AG04449 (cell line): ENCODE measurements at regions not wholly inside any gene's neighbourhood (a gene's known extent, or its start where the extent isn't known, plus 50 kb on each side); places are given as distances from the start of the nearest gene placed in this dataset.
A peak's percentile ranks its signal among the peaks of the same experiment; 100 is the strongest.

ENCODE experiments used
- CTCF ChIA-PET: fragments of 350-600 bp; formaldehyde crosslinking; extraction: SDS; loops from one replicate; lab custom pipeline; 2021; ENCODE audit warnings: antibody characterized with exemption; lab: Yijun Ruan, JAX
- POLR2A ChIA-PET: fragments of 400-600, 350-600 bp; formaldehyde crosslinking; extraction: SDS; loops from one replicate; lab custom pipeline; 2020; ENCODE audit warnings: antibody characterized with exemption, inconsistent platforms; lab: Yijun Ruan, JAX
- DNase-seq: peaks from one replicate; pipeline ENCODE4 v3.0.0-alpha.2; 2010; ENCODE audit warnings: low read depth, low spot score
- H3K4me3 ChIP-seq: 2 replicates; pipeline ENCODE4 v1.5.1; 2011; ENCODE audit warnings: low read depth, mild to moderate bottlenecking, control low read depth, low read length
- TF ChIP-seq, protein P1 (sequence below): IDR thresholded peaks from one replicate; pipeline ENCODE4 v1.5.1; 2011; ENCODE audit warnings: mild to moderate bottlenecking, moderate library complexity, low read length, control low read depth, inconsistent platforms; ENCODE audit not compliant: insufficient read depth; ENCODE audit errors: missing control alignments

DNA sequence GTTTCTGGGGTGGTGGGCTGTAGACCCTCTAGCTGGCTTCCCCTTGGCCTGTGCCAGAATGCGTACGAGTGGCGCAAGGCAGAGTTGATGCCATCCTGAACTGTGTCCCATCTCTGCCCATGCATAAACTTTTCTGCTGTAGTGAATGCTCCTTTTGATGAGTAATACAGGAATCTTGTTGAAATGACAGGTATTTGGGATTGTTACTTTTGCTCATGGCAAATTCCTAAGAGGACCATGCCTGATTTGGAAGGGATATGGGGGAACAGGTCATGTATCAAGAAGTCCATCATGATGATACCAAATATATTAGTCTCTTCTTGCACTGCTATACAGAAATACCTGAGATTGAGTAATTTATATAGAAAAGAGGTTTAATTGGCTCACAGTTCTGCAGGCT lies 648.0 kb downstream of the SLC4A3 start:
- TF ChIP-seq, protein P1, sequence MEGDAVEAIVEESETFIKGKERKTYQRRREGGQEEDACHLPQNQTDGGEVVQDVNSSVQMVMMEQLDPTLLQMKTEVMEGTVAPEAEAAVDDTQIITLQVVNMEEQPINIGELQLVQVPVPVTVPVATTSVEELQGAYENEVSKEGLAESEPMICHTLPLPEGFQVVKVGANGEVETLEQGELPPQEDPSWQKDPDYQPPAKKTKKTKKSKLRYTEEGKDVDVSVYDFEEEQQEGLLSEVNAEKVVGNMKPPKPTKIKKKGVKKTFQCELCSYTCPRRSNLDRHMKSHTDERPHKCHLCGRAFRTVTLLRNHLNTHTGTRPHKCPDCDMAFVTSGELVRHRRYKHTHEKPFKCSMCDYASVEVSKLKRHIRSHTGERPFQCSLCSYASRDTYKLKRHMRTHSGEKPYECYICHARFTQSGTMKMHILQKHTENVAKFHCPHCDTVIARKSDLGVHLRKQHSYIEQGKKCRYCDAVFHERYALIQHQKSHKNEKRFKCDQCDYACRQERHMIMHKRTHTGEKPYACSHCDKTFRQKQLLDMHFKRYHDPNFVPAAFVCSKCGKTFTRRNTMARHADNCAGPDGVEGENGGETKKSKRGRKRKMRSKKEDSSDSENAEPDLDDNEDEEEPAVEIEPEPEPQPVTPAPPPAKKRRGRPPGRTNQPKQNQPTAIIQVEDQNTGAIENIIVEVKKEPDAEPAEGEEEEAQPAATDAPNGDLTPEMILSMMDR: no peak
- DNase-seq: no peak
- ChIA-PET CTCF (no interaction called here), POLR2A (interaction anchor here (1.0 kb wide), 1 partner anchor 51 kb away, joined by 3 read pairs; no protein-coding TSS in a partner anchor)
- no peak overlapping the region for H3K4me3 ChIP-seq

DNA sequence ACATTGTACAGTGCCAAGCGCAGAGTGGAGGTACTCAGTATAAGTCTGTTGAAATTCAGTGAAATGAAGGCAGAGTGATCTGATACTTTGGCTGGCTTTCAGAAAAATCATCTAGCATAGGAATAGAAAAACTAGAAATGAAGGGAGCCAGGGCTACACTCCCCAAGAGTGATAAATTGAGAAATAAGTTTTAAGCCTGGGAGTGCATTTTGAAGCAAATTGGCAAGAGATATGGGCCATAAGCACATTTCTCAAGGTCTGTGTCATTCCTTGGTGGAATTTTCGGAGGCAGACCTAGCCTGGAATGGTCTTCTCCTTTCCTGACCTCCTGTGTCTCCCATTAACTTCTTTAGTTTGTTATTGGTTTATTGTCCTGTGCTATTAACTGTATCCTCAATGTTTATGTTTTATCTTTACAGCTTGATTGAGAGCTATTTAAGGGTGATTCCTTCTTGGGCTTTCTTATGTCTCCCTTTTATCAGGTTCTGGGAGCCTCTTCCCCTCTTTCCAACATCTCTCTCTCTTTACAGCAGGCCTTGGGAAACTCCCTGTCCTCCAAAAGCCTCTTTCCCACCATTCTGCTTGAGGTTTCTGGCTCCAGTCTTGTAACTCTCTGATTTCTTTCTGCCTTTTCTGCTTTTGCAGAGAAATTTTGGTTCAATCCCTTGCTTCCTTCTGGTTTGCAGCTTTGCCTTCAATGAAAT lies 649.5 kb downstream of the SLC4A3 start:
- no peak overlapping the region for H3K4me3 ChIP-seq
- peak; percentile 50 for DNase-seq
- POLR2A ChIA-PET: interaction anchor here (1.0 kb wide), 1 partner anchor 52 kb away, joined by 3 read pairs; no protein-coding TSS in a partner anchor
- TF ChIP-seq, protein P1: no peak
- CTCF ChIA-PET: interaction anchor here (0.7 kb wide), 1 partner anchor 257 kb away, joined by 3 read pairs; no protein-coding TSS in a partner anchor

DNA sequence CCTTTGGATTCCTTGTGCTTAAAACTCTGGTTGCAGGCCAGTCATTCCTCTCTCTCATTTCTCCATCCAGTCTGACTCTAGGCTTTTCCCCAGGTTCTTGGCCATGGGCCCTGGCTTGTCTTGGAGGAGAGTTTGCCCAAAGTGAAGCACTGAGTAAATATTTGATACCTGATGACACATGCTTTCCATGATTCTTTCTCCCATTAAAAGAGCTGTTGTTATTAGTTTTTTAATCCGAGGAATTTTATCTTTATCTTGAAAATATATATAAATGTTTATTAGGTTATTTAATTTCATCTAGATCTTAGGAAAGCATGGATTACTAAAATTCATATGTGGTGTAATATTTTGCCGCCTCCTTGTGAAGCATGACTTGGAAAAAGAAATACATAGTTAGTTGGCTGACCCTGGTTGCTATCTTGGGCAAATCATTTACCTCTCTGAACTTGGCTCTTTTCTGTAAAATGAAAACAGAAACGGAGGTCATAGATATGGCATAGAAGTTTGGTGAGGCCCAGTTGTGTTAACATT lies 650.1 kb downstream of the SLC4A3 start:
- ChIA-PET POLR2A (no interaction called here), CTCF (interaction anchor here (0.7 kb wide), 1 partner anchor 258 kb away, joined by 3 read pairs; no protein-coding TSS in a partner anchor)
- no peak overlapping the region for H3K4me3 ChIP-seq
- TF ChIP-seq, protein P1: no peak
- DNase-seq: peak; percentile 76

DNA sequence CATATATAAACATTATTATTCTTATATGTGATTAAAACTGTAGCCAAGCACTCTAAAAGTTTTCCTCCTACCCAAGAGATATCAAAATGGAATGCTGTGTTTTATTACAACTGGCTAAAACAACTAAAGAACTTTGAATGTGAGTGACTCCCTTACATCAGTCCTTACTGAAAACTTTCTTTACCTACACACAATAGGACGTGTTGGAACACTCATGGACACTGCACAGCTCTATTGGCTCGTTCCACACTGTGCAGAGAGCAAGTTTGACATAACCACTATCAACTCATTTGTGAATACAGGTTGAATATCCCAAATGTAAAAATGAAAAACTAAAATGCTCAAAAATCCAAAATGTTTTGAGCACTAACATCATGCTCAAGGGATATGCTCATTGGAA lies 650.6 kb downstream of the SLC4A3 start:
- POLR2A ChIA-PET: no interaction called here
- CTCF ChIA-PET: no interaction called here
- TF ChIP-seq, protein P1: no peak
- no peak overlapping the region for H3K4me3 ChIP-seq
- DNase-seq: no peak

DNA sequence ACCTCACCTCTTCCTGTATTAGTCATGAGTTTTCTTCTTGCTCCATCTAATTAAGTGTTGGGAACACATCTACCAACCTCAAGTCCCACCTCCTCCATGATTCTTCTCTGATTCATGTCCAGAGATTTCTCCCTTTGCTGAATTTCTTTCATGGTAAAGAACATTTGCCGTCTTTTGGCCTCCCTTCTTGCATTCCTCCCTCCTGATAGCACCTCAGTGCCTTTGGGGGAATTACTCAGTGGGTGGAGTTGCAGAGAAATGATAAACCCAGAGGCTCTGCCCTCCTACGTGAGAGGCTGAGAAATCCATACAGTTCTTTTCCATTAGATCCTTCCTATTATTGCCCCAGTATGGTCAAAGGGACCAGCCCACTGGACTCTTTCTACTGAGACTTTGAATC lies 651.9 kb downstream of the SLC4A3 start:
- POLR2A ChIA-PET: interaction anchor here (0.5 kb wide), 1 partner anchor 295 kb away, joined by 4 read pairs; no protein-coding TSS in a partner anchor
- DNase-seq: peak; percentile 86
- TF ChIP-seq, protein P1: no peak
- no peak overlapping the region for H3K4me3 ChIP-seq
- CTCF ChIA-PET: interaction anchor here (0.7 kb wide), 2 partner anchors 16 to 175 kb away, joined by 3 read pairs; no protein-coding TSS in a partner anchor

DNA sequence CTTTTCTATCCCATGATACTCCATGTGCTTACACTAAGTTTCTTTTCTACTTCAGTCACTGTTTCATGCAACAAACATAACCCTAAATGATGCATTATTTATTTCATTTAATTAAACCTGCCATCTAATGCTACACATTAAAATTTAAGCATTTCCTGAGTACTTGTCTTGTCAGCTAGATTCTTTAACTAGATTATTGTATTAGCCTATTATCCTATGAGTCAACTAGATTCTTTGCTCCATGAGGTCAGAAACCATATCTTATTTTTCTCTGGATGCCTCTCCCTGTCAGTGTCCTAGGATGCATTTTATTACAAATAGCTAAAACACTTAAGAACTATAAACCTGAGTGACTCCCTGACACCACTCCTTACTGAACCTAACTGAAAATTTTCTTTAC lies 652.4 kb downstream of the SLC4A3 start:
- TF ChIP-seq, protein P1: no peak
- H3K4me3 ChIP-seq: no peak overlapping the region
- no peak for DNase-seq
- POLR2A ChIA-PET: interaction anchor here (0.5 kb wide), 1 partner anchor 294 kb away, joined by 4 read pairs; no protein-coding TSS in a partner anchor
- CTCF ChIA-PET: interaction anchor here (1.1 kb wide), 1 partner anchor 21 kb away, joined by 3 read pairs; no protein-coding TSS in a partner anchor
